NCI-H2196 (cell line): ENCODE measurements at regions not wholly inside any gene's neighbourhood (a gene's known extent, or its start where the extent isn't known, plus 50 kb on each side); places are given as distances from the start of the nearest gene placed in this dataset.

Experiments
- DNase-seq: peaks from one replicate; lab custom pipeline; 2025; ENCODE audit not compliant: unreplicated experiment; lab: John Stamatoyannopoulos, UW

GRCh38 chr2:21486445-21486844 is 362.7 kb downstream of the TDRD15 start:
- no peak for DNase-seq

GRCh38 chr2:21489080-21489479 is 365.3 kb downstream of the TDRD15 start:
- DNase-seq = no peak

GRCh38 chr2:21498016-21498415 is 374.2 kb downstream of the TDRD15 start:
- no peak for DNase-seq

GRCh38 chr2:21500401-21500945 is 376.7 kb downstream of the TDRD15 start:
- DNase-seq = no peak

GRCh38 chr2:21501376-21502027 is 377.7 kb downstream of the TDRD15 start:
- no peak for DNase-seq

GRCh38 chr2:21515903-21516302 is 392.1 kb downstream of the TDRD15 start:
- no peak for DNase-seq

- DNase-seq = no peak
These were observed 395.6 kb downstream of the TDRD15 start for GRCh38 chr2:21519412-21519811.

- DNase-seq = no peak
These were observed 396.1 kb downstream of the TDRD15 start for GRCh38 chr2:21519821-21520220.

GRCh38 chr2:21535826-21536225 is 412.1 kb downstream of the TDRD15 start:
- no peak for DNase-seq

- no peak for DNase-seq
These were observed 415.9 kb downstream of the TDRD15 start for GRCh38 chr2:21539685-21540084.

- DNase-seq = no peak
These were observed 419.9 kb downstream of the TDRD15 start for GRCh38 chr2:21543630-21544029.

GRCh38 chr2:21544392-21544791 is 420.6 kb downstream of the TDRD15 start:
- DNase-seq = no peak

GRCh38 chr2:21552981-21553380 is 429.2 kb downstream of the TDRD15 start:
- no peak for DNase-seq

GRCh38 chr2:21559351-21559750 is 435.6 kb downstream of the TDRD15 start:
- no peak for DNase-seq

- DNase-seq = no peak
These were observed 438.2 kb downstream of the TDRD15 start for GRCh38 chr2:21561965-21562364.

GRCh38 chr2:21567395-21567794 is 443.6 kb downstream of the TDRD15 start:
- no peak for DNase-seq

GRCh38 chr2:21571686-21572085 is 447.9 kb downstream of the TDRD15 start:
- DNase-seq = no peak

- no peak for DNase-seq
These were observed 456.6 kb downstream of the TDRD15 start for GRCh38 chr2:21580391-21580790.

- no peak for DNase-seq
These were observed 462.1 kb downstream of the TDRD15 start for GRCh38 chr2:21585881-21586280.

GRCh38 chr2:21590026-21590690 is 466.4 kb downstream of the TDRD15 start:
- no peak for DNase-seq

GRCh38 chr2:21591926-21592325 is 468.2 kb downstream of the TDRD15 start:
- DNase-seq = no peak

- DNase-seq = no peak
These were observed 475.6 kb downstream of the TDRD15 start for GRCh38 chr2:21599417-21599816.

GRCh38 chr2:21602789-21603188 is 479.0 kb downstream of the TDRD15 start:
- no peak for DNase-seq
